Inflammatory macrophage (primary cell): ENCODE measurements at regions not wholly inside any gene's neighbourhood (a gene's known extent, or its start where the extent isn't known, plus 50 kb on each side); places are given as distances from the start of the nearest gene placed in this dataset.

ENCODE experiments used
- DNase-seq, 2 donors: peaks; one replicate each; pipeline ENCODE4 v3.0.0-alpha.2; 2020 to 2022

- DNase-seq = no peak
These were observed 182.8 kb upstream of the AGAP1 start for GRCh38 chr2:235311044-235311443.

DNA sequence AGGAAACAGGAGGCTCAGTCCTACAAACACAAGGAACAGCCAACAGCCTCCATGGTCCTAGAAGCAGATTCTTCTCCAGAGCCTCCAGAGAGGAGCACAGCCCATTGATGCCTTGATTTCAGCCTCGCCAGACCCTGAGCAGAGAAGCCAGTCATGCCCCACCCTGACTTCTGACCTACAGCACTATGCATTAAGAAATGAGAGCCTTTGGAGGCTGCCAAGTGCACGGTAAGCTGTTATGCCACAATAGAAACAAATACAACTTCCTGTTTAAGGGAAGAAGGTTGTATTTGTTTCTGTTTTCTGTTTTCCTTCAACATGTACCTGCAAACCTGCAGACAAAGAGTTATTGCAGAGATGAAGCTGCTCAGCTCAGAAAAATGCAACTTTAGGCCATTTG, 181.3 kb upstream of the AGAP1 start:
- DNase-seq = no peak

- DNase-seq = no peak
These were observed 179.4 kb upstream of the AGAP1 start for GRCh38 chr2:235314371-235314930.

GRCh38 chr2:235319095-235319494, 174.7 kb upstream of the AGAP1 start:
- no peak for DNase-seq

DNA sequence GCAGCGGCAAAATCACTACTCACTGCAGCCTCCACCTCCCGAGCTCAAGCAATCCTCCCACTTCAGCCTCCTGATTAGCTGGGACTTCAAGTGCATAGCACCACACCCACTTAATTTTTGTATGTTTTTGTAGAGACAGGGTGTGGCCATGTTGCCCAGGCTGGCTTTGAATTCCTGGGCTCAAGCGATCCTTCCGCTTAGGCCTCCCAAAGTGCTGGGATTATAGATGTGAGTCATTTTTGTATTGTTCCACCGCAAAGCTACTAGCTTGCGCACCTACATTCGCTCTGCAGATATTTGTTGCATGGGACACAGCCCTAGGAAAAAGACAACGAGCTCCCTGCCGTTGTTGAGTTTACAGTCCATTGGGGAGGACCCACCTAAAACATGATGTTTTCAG, 173.5 kb upstream of the AGAP1 start:
- DNase-seq = no peak

DNA sequence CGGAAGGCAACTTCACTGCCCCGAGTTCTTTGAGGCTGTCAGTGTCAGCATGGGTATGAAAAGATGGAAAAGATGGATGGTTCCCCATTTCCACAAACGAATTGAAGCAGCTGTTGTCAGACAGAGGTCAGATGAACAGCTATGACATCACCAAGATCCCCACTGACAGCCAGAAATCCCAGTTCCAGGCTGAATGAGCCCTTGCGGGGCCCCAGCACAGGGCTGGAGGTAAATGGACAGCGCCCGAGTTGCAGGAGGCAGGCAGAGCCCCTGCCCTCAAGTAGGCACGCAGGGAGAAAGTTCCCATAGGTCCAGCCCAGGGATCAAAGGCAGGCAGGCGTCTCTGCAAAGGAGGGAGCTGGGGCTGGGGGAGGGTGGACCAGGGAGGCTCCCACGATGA, 169.5 kb upstream of the AGAP1 start:
- DNase-seq = no peak

GRCh38 chr2:235325151-235325550, 168.7 kb upstream of the AGAP1 start:
- DNase-seq = no peak

DNA sequence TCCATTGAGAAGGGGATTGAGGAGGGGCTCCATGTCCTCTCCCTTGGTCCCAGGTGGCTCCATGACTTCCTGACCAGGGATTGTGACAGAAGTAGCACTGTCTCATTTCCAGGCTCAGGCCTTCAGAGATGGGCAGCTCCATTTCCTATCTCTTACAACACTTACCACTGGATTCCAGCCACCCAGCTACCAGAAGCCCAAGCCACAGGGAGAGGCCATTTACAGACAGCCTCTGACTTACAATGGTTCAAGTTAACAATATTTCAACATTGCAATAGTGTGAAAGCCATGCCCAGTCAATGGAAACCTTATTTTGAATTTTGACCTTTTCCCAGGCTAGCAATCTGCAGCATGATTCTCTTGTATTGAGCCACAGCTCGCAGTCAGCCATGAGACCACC, 164.9 kb upstream of the AGAP1 start:
- DNase-seq = no peak

DNA sequence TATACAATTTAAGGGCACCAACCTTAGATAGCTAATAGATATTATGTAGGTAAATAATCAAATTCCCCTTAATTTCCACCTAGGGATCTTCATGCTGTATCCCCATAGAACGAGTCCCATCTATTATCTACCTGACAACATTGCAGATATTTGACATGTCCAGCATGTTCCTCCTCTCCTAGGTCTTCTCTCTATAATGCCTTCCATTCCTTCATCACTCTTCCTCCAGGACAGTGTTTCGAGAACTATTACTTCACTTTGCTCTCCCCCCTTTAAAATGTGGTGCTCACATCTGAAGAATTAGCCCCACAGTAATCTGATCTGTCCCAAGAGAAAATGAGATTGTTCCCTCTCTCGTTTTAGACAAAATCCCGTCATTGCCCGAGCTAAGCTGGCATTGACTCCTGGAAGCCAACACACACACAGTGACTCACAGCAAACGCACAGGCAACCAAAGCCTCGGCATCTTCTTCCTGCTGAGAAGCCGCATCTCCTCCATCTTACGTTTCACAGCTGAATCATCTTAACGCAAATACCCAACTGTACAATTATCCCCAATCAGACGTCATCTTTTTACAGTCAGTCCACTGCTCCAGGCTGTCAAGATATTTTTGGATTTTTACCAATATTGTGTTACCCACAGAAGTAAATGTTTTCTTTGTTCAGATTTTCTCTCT, 162.9 kb upstream of the AGAP1 start:
- no peak for DNase-seq

DNA sequence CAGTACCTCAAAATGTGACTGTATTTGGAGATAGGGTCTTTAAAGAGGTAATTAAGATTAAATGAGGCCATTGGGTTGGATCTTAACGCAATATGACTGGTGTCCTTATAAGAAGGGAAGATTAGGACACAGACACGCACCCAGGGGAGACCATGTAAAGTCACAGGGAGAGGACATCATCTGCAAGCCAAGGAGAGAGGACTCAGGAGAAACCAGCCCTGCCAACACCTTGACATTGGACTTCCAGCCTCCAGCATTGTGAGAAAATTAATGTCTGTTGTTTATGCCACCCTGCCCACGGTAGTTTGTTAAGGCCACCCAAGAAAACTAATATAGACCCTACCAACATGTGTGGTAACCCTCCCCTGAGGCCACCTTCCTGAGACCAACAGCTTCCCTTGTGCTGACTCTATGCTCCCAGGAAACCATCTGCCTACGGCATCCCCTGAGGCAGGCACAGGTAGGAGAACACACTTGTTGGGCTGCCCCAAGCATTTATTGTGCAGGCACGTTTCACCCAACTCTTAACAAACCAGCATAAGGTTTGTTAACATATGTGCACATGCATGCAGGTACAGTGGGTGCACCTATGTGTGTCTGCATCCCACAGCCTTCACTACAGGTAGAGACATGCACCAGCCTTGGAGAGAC, 161.5 kb upstream of the AGAP1 start:
- DNase-seq = no peak

- DNase-seq = no peak
These were observed 160.8 kb upstream of the AGAP1 start for GRCh38 chr2:235333076-235333475.

DNA sequence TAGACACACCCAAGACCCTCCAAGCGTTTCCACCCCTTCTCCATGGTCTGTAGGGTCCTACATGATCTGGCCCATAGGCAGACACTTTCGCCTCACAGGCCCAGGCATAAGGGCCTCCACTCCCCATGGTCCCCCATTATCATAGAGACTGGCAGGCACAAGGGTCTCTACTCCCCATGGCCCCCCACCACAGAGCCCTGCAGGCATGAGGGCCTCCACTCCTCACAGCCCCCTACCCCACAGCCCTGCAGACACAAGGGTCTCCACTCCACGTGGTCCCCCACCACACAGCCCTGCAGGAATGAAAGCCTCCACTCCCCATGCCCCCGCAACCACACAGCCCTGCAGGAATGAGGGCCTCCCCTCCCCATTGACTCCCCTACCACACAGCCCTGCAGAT, 159.7 kb upstream of the AGAP1 start:
- DNase-seq = no peak

DNA sequence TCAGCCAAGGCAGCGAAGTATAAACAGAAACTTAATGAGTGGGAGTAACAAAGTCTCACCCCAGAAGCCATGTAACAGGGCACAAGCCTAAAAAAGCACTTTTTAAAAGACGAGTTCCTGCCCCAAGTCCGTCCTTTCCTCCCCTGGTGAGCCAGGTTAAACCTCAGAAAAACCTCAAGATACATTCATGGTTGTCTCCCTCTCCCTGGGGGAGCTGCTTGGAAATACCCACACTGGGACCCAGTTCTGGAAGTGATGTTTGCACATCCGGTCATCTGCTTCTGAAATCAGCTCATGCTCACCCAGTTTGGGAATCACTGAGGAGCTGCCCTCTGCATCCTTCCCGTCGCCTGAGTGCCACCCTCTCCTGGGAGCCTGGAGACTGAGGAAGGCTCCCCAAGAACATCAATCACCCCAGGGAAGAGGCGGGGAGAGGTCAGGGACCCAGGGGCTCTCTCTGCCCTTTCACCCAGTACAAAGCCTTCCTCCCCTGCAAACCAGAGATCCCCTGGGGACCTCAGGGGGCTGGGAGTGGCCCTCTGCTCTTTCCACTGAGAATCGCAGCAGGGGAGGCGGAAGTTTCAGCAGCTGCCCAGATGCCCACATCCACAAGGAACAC, 150.6 kb upstream of the AGAP1 start:
- no peak for DNase-seq

GRCh38 chr2:235343869-235344268, 150.0 kb upstream of the AGAP1 start:
- no peak for DNase-seq

DNA sequence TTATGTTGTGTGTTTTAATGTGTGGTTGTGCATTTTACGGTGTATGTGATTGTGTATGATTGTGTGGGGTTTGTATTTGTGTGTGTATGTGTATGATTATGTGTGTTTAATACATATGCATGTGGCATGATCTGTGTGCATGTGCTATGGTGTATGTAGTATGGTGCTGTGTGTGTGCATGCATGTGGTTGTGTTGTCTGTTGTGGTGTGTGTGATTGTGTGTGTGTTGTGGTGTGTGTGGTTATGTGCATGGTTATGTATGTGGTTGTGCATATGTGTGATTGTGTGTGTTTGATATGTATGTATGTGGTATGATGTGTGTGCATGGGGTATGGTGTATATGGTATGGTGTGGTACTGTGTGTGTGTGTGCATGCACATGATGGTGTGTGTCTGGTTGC, 148.1 kb upstream of the AGAP1 start:
- DNase-seq = no peak

DNA sequence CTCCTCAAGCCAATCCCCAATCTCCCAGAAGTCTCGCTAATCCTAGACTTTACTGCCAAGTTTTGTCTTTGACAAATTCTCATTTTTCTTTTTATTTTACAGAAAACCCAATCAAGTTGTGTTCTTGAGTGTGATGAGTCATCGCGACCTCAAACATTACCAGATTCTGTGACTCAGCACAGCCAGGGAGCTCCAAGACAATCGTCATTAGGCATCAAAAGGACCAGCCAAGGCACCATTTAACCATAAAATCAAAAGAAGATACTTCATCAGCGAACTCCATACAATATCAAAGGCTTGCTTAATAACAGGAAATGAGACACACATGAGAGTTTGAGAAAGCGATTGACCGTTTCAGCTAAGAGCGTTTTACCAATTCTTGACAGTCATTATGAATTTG, 146.2 kb upstream of the AGAP1 start:
- DNase-seq = no peak

DNA sequence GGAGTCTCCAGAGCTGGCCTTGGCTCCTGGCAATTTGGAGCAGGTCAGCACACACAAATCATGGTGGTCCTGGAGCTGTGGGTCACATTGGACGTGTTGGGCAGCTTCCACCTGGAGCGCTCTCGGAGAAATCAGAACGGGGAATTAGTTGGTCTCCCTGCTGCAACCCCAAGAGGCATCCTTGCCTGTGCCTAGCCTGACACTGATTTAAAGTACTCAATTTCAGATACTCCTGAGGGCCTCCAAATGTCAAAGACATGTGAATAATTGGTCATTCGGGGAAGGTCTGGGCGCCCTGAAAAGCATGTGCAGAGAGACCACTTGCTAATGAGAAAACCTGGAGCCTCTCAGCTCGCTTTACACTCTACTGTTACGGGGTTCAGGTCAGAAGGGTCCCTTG, 145.5 kb upstream of the AGAP1 start:
- DNase-seq = no peak

DNA sequence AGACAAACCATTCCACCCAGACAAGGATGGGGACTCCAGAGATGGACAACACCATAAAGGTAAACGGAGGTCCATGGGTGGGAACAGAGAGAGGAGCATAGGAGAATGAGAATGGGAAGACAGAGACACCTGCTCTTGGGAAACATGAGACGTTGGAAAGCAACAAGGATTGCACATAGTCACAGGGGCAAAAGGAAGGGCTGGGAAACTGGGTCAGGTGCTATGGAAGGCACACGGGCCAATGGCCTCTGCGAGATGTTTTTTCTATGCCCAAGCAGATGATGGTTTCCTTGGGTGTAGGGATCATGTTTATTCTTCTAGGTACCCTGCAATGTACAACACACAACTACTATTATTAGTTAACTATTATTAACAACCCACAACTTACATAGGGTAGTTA, 143.6 kb upstream of the AGAP1 start:
- DNase-seq = no peak

GRCh38 chr2:235352541-235352940, 141.3 kb upstream of the AGAP1 start:
- DNase-seq = no peak

- DNase-seq = no peak
These were observed 136.0 kb upstream of the AGAP1 start for GRCh38 chr2:235357881-235358280.

GRCh38 chr2:235358981-235359471, 134.8 kb upstream of the AGAP1 start:
- DNase-seq = no peak

DNA sequence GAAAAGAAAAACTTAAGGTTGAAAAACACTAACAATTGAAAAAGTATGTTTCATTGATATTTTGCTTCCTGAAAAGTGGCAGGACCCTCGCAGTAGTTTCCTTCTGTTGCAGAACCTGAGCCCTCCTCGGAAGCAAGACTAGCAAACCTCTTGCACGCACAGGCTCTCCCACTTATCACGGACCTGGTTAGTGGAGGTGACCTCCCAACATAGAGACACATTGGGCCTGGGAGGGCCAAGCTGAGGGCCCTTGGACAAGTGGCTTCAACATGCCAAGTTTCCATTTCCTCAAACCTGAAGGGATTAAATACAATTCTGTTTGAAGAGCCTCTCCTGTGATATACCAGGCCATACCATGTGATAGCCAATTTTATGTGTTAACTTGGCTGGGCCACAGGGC, 133.4 kb upstream of the AGAP1 start:
- DNase-seq = no peak

- DNase-seq = no peak
These were observed 128.1 kb upstream of the AGAP1 start for GRCh38 chr2:235365743-235366142.

- no peak for DNase-seq
These were observed 127.5 kb upstream of the AGAP1 start for GRCh38 chr2:235366390-235366789.
